NCI-H2081 treated with DMSO at 0.1 percent for 48 hours (cell line): ENCODE measurements at regions not wholly inside any gene's neighbourhood (a gene's known extent, or its start where the extent isn't known, plus 50 kb on each side); places are given as distances from the start of the nearest gene placed in this dataset.

ENCODE experiments used
- DNase-seq: peaks from one replicate; lab custom pipeline; 2025; lab: John Stamatoyannopoulos, UW

GRCh38 chr2:16117791-16118610, 177.7 kb downstream of the MYCN start:
- no peak for DNase-seq

- DNase-seq = no peak
These were observed 176.8 kb downstream of the MYCN start for GRCh38 chr2:16117021-16117700.

- DNase-seq = no peak
These were observed 175.8 kb downstream of the MYCN start for GRCh38 chr2:16115881-16116830.

- no peak for DNase-seq
These were observed 174.9 kb downstream of the MYCN start for GRCh38 chr2:16115291-16115690.

- DNase-seq = no peak
These were observed 174.5 kb downstream of the MYCN start for GRCh38 chr2:16114836-16115235.

- DNase-seq = no peak
These were observed 173.7 kb downstream of the MYCN start for GRCh38 chr2:16114070-16114469.

- DNase-seq = no peak
These were observed 173.2 kb downstream of the MYCN start for GRCh38 chr2:16113568-16113967.

- no peak for DNase-seq
These were observed 172.7 kb downstream of the MYCN start for GRCh38 chr2:16112972-16113560.

GRCh38 chr2:16112251-16112971, 172.1 kb downstream of the MYCN start:
- no peak for DNase-seq

- no peak for DNase-seq
These were observed 171.5 kb downstream of the MYCN start for GRCh38 chr2:16111838-16112210.

- no peak for DNase-seq
These were observed 169.5 kb downstream of the MYCN start for GRCh38 chr2:16109821-16110310.

- DNase-seq = no peak
These were observed 169.0 kb downstream of the MYCN start for GRCh38 chr2:16109368-16109820.

- DNase-seq = no peak
These were observed 166.9 kb downstream of the MYCN start for GRCh38 chr2:16107246-16107645.

- no peak for DNase-seq
These were observed 166.3 kb downstream of the MYCN start for GRCh38 chr2:16106619-16107018.

GRCh38 chr2:16105669-16106281, 165.4 kb downstream of the MYCN start:
- DNase-seq = no peak

GRCh38 chr2:16104949-16105668, 164.8 kb downstream of the MYCN start:
- no peak for DNase-seq

- no peak for DNase-seq
These were observed 164.1 kb downstream of the MYCN start for GRCh38 chr2:16104315-16104948.

GRCh38 chr2:16103614-16104314, 163.4 kb downstream of the MYCN start:
- no peak for DNase-seq

GRCh38 chr2:16102976-16103380, 162.6 kb downstream of the MYCN start:
- DNase-seq = no peak
